Activated effector memory CD4-positive, alpha-beta T cell treated with Interleukin-2 at 50 U/mL for 16 hours (primary cell): ENCODE measurements at regions not wholly inside any gene's neighbourhood (a gene's known extent, or its start where the extent isn't known, plus 50 kb on each side); places are given as distances from the start of the nearest gene placed in this dataset.

ENCODE experiments used
- DNase-seq: peaks from one replicate; pipeline ENCODE4 v3.0.0-alpha.2; 2020

GRCh38 chr6:37555040-37555781 lies 55.5 kb upstream of the CCDC167 start:
- no peak for DNase-seq

- DNase-seq, result no peak
Observed at GRCh38 chr6:37554480-37554819, 54.8 kb upstream of the CCDC167 start.

GRCh38 chr6:37552267-37552666 lies 52.6 kb upstream of the CCDC167 start:
- no peak for DNase-seq

GRCh38 chr6:37551867-37552266 lies 52.2 kb upstream of the CCDC167 start:
- no peak for DNase-seq

GRCh38 chr6:37551446-37551845 lies 51.8 kb upstream of the CCDC167 start:
- DNase-seq, result no peak

- no peak for DNase-seq
Observed at GRCh38 chr6:37551002-37551401, 51.3 kb upstream of the CCDC167 start.

- DNase-seq, result no peak
Observed at GRCh38 chr6:37550191-37550831, 50.6 kb upstream of the CCDC167 start.

- no peak for DNase-seq
Observed at GRCh38 chr6:37549558-37549957, 49.9 kb upstream of the CCDC167 start.
